HepG2 (cell line): ENCODE measurements at regions not wholly inside any gene's neighbourhood (a gene's known extent, or its start where the extent isn't known, plus 50 kb on each side); places are given as distances from the start of the nearest gene placed in this dataset.

Experiments
- ATAC-seq: fragments of 200-7000 bp; cut with Tn5 transposase; 3 replicates; pipeline ENCODE4 v1.9.1; 2020; ENCODE audit warnings: mild to moderate bottlenecking, moderate library complexity
- BruUV-seq: library from RNA; stranded (reverse); fragments of 400-500 nt; replicated peaks from 2 replicates; lab custom pipeline; 2021; lab: Mats Ljungman, UMichigan
- CTCF ChIA-PET: fragments of 300-600 bp; formaldehyde crosslinking; extraction: SDS; loops from one replicate; lab custom pipeline; 2021; ENCODE audit warnings: low total read pairs, inconsistent platforms, low intra/inter-chr PET ratio; lab: Yijun Ruan, JAX
- POLR2A ChIA-PET: fragments of 350-600 bp; sonication (Branson Sonifier 250); formaldehyde crosslinking; loops from one replicate; lab custom pipeline; 2020; ENCODE audit warnings: antibody characterized with exemption, inconsistent platforms; lab: Yijun Ruan, JAX
- DNase-seq: peaks from one replicate; pipeline ENCODE4 v3.0.0-alpha.2; 2015; ENCODE audit warnings: low spot score
- FAIRE-seq: peaks from 3 replicates; lab custom pipeline; 2011; peaks lifted over from hg19 to GRCh38; lab: Jason Lieb, UNC
- H2AFZ ChIP-seq: one replicate; pipeline ENCODE4 v1.6.1; 2011; ENCODE audit warnings: low read length, inconsistent platforms
- H3K27ac ChIP-seq: fragments of 300-600 bp; 3 replicates; pipeline ENCODE4 v1.8.0; 2011; ENCODE audit warnings: mixed run types, mild to moderate bottlenecking, mixed read lengths, low read length, inconsistent platforms; ENCODE audit not compliant: insufficient read depth; ENCODE audit errors: extremely low read length
- H3K27me3 ChIP-seq, 2 experiments: fragments of 200-600 bp in 1 of 2; 2 replicates in 1 of 2; 3 replicates in 1 of 2; pipeline versions ENCODE4 v1.6.0 to v1.8.0; 2011; ENCODE audit warnings: low read length in 2 of 2, mild to moderate bottlenecking in 2 of 2, moderate library complexity in 2 of 2, inconsistent platforms in 1 of 2; ENCODE audit not compliant: insufficient read depth in 2 of 2, control insufficient read depth in 1 of 2
- H3K36me3 ChIP-seq, 2 experiments: fragments of 200-600 bp in 1 of 2; replicated peaks in 1 of 2; 2 replicates in 1 of 2; 3 replicates in 1 of 2; pipeline versions ENCODE4 v1.5.1 to v1.8.0; 2011; ENCODE audit warnings: low read length in 2 of 2, inconsistent platforms in 1 of 2; ENCODE audit not compliant: insufficient read depth in 2 of 2, control insufficient read depth in 1 of 2
- H3K4me1 ChIP-seq: 2 replicates; pipeline ENCODE4 v1.5.1; 2012; ENCODE audit warnings: low read length, inconsistent platforms; ENCODE audit not compliant: insufficient read depth
- H3K4me2 ChIP-seq: 2 replicates; pipeline ENCODE4 v1.6.0; 2011; ENCODE audit warnings: low read depth, low read length, inconsistent platforms
- H3K4me3 ChIP-seq, 3 experiments: fragments of 200-600 bp in 1 of 3; sonication (generic), shearing (Covaris generic) in 1 of 3; replicated peaks in 1 of 3; 2 replicates each; pipeline ENCODE4 v1.5.1; 2011 to 2016; ENCODE audit warnings: low read length in 3 of 3, inconsistent platforms in 2 of 3, low read depth in 2 of 3, mild to moderate bottlenecking in 2 of 3, control low read depth in 1 of 3, mixed read lengths in 1 of 3; ENCODE audit not compliant: insufficient read depth in 1 of 3
- H3K79me2 ChIP-seq: one replicate; pipeline ENCODE4 v1.6.1; 2011; ENCODE audit warnings: low read length, inconsistent platforms; ENCODE audit not compliant: insufficient read depth
- H3K9ac ChIP-seq: 2 replicates; pipeline ENCODE4 v1.6.0; 2011; ENCODE audit warnings: mild to moderate bottlenecking, low read depth, low read length, inconsistent platforms; ENCODE audit not compliant: insufficient read depth
- H3K9me3 ChIP-seq: 2 replicates; pipeline ENCODE4 v1.5.1; 2012; ENCODE audit warnings: mild to moderate bottlenecking, low read length
- H4K20me1 ChIP-seq: 2 replicates; pipeline ENCODE4 v1.6.0; 2011; ENCODE audit warnings: inconsistent platforms, mild to moderate bottlenecking, low read length, moderate library complexity; ENCODE audit not compliant: insufficient read depth
- HOXA9 ChIP-seq: sonication (generic); formaldehyde crosslinking; IDR thresholded peaks from 2 replicates; pipeline ENCODE4 v1.8.1; 2022; ENCODE audit warnings: missing genetic modification reagents, mild to moderate bottlenecking, moderate library complexity, borderline replicate concordance
- POLR2A ChIP-seq, 2 experiments: IDR thresholded peaks; 2 replicates each; pipeline ENCODE4 v1.6.1; 2011; ENCODE audit warnings: low read depth in 2 of 2, low read length in 2 of 2, mild to moderate bottlenecking in 1 of 2, moderate library complexity in 1 of 2; ENCODE audit not compliant: insufficient read depth in 1 of 2
- RARG ChIP-seq: sonication (generic); formaldehyde crosslinking; IDR thresholded peaks from 2 replicates; pipeline ENCODE4 v1.4.0; 2020; ENCODE audit warnings: low read depth, mild to moderate bottlenecking, missing genetic modification reagents
- RORA ChIP-seq: sonication (generic); formaldehyde crosslinking; IDR thresholded peaks from 2 replicates; pipeline ENCODE4 v1.5.0; 2020; ENCODE audit warnings: mild to moderate bottlenecking, missing genetic modification reagents, moderate library complexity
- TBL1XR1 ChIP-seq: fragments of 150-350 bp; IDR thresholded peaks from 2 replicates; pipeline ENCODE4 v1.6.1; 2014; ENCODE audit warnings: borderline replicate concordance, low read length; ENCODE audit not compliant: partially characterized antibody
- TGIF2 ChIP-seq: IDR thresholded peaks from 2 replicates; pipeline ENCODE4 v1.6.1; 2016; ENCODE audit warnings: control low read depth, missing compliant biosample characterization
- ZNF234 ChIP-seq: sonication (generic); formaldehyde crosslinking; conservative IDR thresholded peaks from 2 replicates; pipeline ENCODE4 v1.5.1; 2020; ENCODE audit warnings: mild to moderate bottlenecking, missing genetic modification reagents
- ZNF329 ChIP-seq: sonication (generic); formaldehyde crosslinking; IDR thresholded peaks from 2 replicates; pipeline ENCODE4 v1.9.0; 2021; ENCODE audit warnings: low read depth, mild to moderate bottlenecking, missing genetic modification reagents
- ZNF432 ChIP-seq: sonication (generic); formaldehyde crosslinking; IDR thresholded peaks from 2 replicates; pipeline ENCODE4 v1.5.0; 2020; ENCODE audit warnings: missing genetic modification reagents, mild to moderate bottlenecking, borderline replicate concordance
- ZNF501 ChIP-seq: sonication (generic); formaldehyde crosslinking; IDR thresholded peaks from 2 replicates; pipeline ENCODE4 v1.5.1; 2020; ENCODE audit warnings: mild to moderate bottlenecking, moderate library complexity, missing genetic modification reagents
- ZNF562 ChIP-seq: sonication (generic); formaldehyde crosslinking; IDR thresholded peaks from 2 replicates; pipeline ENCODE4 v1.8.0; 2022; ENCODE audit warnings: missing genetic modification reagents, borderline replicate concordance
- whole genome bisulfite sequencing: methylation state at CpG from one replicate; pipeline ENCODE4 v1.1.6; 2017; ENCODE audit warnings: low lambda C conversion rate; 5-methylcytosine and 5-hydroxymethylcytosine counted together
- in situ Hi-C: cut with HindIII; loops from 2 replicates; pipeline ENCODE4 v1.10.0; 2017; ENCODE audit warnings: low pct_unique_long_range_greater_than_20kb; ENCODE audit not compliant: extremely low pct_ligation_motif_present
- intact Hi-C: fragments of 100-400 bp; cut with micrococcal nuclease; formaldehyde crosslinking; loops from one replicate; pipeline ENCODE4 v1.10.0; 2022; ENCODE audit not compliant: unreplicated experiment
- TF ChIP-seq, protein P1 (sequence below): sonication (generic); formaldehyde crosslinking; IDR thresholded peaks from 2 replicates; pipeline ENCODE4 v1.5.0; 2020; ENCODE audit warnings: mild to moderate bottlenecking, missing genetic modification reagents
- TF ChIP-seq, protein P2 (sequence below): sonication (generic); formaldehyde crosslinking; IDR thresholded peaks from 2 replicates; pipeline ENCODE4 v1.8.0; 2022; ENCODE audit warnings: mild to moderate bottlenecking, missing genetic modification reagents, moderate library complexity

DNA sequence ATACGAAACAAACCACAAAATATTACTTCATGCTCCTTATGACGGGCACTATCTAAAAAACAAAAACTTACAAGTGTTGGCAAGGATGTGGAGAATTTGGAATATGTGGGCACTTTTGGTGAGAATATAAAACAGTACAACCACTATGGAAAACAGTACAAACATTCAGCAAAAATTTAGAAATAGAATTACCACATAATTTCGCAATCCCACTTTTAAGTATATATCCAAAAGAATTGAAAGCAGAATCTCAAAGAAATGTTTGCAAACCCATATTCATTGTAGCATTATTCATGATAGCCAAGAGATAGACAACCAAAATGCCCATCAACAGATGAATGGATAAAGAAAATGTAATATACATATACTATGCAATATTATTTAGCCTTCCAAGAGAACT, 1173.7 kb upstream of the PRR20A start:
- no peak overlapping the region for H2AFZ ChIP-seq
- H3K36me3 ChIP-seq, result no peaks in the 10 kb centered on the region
- no peak for ATAC-seq
- peaks cover 61% of the 10 kb centered on the region for H3K9me3 ChIP-seq
- H4K20me1 ChIP-seq, result no peaks in the 10 kb centered on the region
- no peak overlapping the region for H3K27ac ChIP-seq
- CTCF ChIA-PET, result no interaction called here
- WGBS, result 29% methylated on average over 3 of the region's 3 CpGs
- FAIRE-seq, result no peak
- no peak overlapping the region for H3K4me3 ChIP-seq
- in situ Hi-C loops (no loop called here), intact Hi-C loops (no loop called here)
- no peak overlapping the region for H3K4me2 ChIP-seq
- BruUV-seq, result no TSS peak
- DNase-seq, result no peak
- H3K27me3 ChIP-seq, result no peaks in the 10 kb centered on the region
- no peaks in the 10 kb centered on the region for H3K4me1 ChIP-seq
- H3K9ac ChIP-seq, result no peak overlapping the region
- POLR2A ChIA-PET, result no interaction called here
- H3K79me2 ChIP-seq, result no peaks in the 10 kb centered on the region
- TF ChIP-seq, protein P1, sequence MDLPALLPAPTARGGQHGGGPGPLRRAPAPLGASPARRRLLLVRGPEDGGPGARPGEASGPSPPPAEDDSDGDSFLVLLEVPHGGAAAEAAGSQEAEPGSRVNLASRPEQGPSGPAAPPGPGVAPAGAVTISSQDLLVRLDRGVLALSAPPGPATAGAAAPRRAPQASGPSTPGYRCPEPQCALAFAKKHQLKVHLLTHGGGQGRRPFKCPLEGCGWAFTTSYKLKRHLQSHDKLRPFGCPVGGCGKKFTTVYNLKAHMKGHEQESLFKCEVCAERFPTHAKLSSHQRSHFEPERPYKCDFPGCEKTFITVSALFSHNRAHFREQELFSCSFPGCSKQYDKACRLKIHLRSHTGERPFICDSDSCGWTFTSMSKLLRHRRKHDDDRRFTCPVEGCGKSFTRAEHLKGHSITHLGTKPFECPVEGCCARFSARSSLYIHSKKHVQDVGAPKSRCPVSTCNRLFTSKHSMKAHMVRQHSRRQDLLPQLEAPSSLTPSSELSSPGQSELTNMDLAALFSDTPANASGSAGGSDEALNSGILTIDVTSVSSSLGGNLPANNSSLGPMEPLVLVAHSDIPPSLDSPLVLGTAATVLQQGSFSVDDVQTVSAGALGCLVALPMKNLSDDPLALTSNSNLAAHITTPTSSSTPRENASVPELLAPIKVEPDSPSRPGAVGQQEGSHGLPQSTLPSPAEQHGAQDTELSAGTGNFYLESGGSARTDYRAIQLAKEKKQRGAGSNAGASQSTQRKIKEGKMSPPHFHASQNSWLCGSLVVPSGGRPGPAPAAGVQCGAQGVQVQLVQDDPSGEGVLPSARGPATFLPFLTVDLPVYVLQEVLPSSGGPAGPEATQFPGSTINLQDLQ (CRISPR knock-in tag), result no peak
- TF ChIP-seq ZNF329 (CRISPR knock-in tag) (no peak), ZNF501 (no peak), RORA (CRISPR knock-in tag) (no peak), TBL1XR1 (no peak), ZNF234 (no peak), HOXA9 (CRISPR knock-in tag) (no peak), RARG (CRISPR knock-in tag) (no peak), TGIF2 (no peak), POLR2A (IDR thresholded peaks at IDR 0.05; ENCODE audit: insufficient read depth in 1 of 2, low read depth in 2 of 2, low read length in 2 of 2) (no peak), ZNF562 (CRISPR knock-in tag) (no peak), ZNF432 (CRISPR knock-in tag) (no peak)
- TF ChIP-seq, protein P2, sequence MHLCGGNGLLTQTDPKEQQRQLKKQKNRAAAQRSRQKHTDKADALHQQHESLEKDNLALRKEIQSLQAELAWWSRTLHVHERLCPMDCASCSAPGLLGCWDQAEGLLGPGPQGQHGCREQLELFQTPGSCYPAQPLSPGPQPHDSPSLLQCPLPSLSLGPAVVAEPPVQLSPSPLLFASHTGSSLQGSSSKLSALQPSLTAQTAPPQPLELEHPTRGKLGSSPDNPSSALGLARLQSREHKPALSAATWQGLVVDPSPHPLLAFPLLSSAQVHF, result no peak
